Fibroblast of gingiva (primary cell): ENCODE measurements at regions not wholly inside any gene's neighbourhood (a gene's known extent, or its start where the extent isn't known, plus 50 kb on each side); places are given as distances from the start of the nearest gene placed in this dataset.
A peak's percentile ranks its signal among the peaks of the same experiment; 100 is the strongest.

Experiments
- DNase-seq: peaks from one replicate; pipeline ENCODE4 v3.0.0-alpha.2; 2011; ENCODE audit warnings: low read depth

- no peak for DNase-seq
Measured at GRCh38 chr13:92938486-92939020, 288.1 kb upstream of the GPC6 start.

DNA sequence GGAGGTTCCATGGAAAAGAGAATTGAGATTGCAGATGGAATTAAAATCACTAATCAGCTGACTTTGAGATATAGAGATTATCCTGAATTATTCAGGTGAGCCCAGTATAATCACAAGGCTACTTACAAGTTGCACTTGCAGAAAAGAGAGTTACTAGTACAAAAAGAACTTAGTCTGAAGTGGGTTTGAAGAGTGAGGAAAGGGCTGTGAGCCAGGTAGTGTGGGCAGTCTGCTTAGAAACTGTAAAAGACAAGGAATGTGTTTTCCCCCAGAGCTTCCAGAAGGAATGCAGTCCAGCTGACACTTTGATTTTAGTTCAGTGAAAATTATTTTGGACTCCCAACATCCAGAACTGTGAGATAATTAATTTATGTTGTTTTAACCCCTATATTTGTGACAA, 285.4 kb upstream of the GPC6 start:
- DNase-seq: no peak

- no peak for DNase-seq
Measured at GRCh38 chr13:92947770-92948434, 278.7 kb upstream of the GPC6 start.

- DNase-seq: no peak
Measured at GRCh38 chr13:92950771-92951170, 275.8 kb upstream of the GPC6 start.

DNA sequence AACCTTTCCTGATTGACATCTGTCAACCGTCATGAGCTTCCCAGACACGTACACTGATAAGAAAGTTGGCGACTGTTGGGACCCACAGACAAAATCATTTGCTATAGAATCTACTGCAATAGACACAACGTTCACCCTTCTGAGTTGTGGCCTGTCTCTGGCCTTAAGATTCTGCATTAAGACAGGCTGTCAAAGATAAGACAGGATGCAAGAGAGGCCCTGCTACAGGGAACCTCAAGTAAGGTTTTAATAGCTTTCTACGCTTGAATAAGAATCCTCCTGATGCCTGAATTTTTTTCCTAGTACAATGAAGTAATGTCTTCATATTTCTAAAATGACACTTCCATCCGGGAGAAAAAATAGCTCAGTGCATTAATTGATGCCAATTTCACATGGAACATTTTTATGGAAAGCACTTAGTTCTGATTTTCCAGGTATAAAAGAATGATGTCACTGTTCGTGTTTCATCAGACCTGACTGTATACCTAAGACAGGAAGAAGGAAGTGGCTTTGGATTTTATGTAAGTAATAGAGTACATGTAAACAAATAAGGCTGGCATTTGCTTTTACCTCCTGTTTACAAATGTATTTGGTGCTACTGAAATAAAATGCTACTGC, 275.2 kb upstream of the GPC6 start:
- DNase-seq: no peak

- DNase-seq: no peak
Measured at GRCh38 chr13:92952161-92952560, 274.4 kb upstream of the GPC6 start.

- DNase-seq: peak; percentile 38
Measured at GRCh38 chr13:92954746-92955145, 271.9 kb upstream of the GPC6 start.

GRCh38 chr13:92959790-92960189, 266.8 kb upstream of the GPC6 start:
- no peak for DNase-seq

DNA sequence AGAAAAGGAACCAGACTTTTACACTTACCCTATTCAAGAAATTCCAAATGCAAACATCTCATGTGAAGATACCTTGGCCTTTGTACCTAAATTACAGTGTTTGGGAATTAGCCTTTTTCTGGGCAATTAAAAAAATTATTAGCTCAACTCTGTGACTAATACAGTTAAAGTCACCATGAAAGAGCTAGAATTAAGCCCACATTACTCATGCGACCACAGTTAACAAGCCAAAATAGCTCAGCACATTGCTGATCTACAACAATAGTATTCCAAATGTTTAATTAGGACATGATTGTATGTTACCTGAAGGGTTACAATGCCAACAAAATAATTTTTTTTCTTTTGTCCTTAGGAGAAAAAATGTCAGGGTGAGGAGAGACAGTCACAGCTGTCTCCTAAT, 263.6 kb upstream of the GPC6 start:
- DNase-seq: no peak

GRCh38 chr13:92966341-92966740, 260.3 kb upstream of the GPC6 start:
- no peak for DNase-seq

- no peak for DNase-seq
Measured at GRCh38 chr13:92966900-92967299, 259.7 kb upstream of the GPC6 start.

DNA sequence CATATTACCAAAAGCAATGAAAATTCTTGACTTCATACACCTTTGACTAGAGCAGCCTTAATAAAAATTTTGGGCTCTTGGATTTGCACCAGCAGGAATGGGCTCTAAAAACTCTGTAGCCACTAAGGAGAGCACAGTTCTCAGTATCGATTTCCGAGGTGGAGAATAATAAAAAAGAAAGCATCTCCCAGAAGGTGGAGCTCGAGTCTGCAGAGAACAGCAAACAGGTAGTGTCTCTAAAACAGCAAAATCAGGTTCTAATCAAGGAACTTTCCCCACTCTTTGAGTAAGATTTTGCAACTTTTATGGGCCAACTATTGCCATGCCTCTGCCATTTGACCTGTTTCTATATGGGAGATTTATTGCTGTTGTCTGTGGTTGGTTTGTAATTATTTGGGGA, 258.7 kb upstream of the GPC6 start:
- DNase-seq: peak; percentile 2

DNA sequence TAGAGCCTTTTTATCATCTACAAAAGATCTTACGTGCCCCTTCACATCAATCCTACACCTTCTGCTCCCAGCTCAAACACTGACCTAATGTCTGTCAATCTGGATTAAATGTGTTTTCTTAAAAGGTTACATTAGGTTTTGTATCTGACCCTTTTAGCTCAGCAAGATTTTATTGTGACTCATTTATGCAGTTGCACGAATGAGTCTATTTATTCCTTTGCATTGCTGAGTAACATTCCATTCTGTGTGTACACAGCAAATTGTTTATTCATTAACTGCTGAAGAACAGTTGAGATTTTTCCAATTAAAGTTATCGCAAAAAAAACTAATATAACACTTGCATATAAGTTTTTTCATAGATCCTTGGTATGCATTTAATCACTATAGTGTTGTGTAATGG, 253.9 kb upstream of the GPC6 start:
- DNase-seq: no peak

- DNase-seq: no peak
Measured at GRCh38 chr13:92974905-92975429, 251.6 kb upstream of the GPC6 start.

- DNase-seq: no peak
Measured at GRCh38 chr13:92976657-92977056, 249.9 kb upstream of the GPC6 start.

GRCh38 chr13:92984151-92984550, 242.5 kb upstream of the GPC6 start:
- no peak for DNase-seq

DNA sequence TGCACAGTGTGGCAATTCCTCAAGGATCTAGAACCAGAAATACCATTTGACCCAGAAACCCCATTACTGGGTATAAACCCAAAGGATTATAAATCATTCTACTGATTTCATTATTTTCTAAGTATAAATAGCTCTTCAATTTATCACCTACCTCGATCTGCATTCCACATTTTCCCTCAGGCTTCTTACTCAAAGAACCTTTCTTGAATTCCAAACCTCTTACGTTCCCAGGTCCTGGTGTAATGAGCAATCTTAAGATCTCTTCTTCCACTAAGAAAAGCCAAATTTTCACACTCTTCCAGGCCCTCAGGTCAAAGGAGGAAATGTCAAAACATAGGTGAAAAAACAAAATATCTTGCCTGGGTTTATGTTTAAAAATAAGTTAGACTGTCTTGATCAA, 237.3 kb upstream of the GPC6 start:
- DNase-seq: no peak

DNA sequence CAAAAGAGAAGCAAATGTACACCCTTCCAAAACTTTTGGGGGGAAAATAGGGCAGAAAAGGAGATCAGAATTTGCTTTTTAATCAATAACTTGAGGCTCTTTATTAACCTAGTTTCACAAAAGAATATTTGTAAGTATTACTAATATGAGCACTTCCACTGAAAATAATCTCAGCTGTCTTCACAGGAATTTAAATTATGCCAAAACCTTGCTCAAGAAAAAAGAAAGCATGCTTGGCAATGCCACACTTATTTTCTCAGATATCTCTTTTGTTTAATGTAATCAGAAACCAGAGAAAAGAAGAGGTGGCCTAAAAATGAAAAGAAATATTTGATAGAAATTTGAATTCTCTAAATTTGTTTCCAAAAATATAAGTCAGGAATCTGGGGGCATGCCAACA, 234.9 kb upstream of the GPC6 start:
- peak; percentile 35 for DNase-seq

DNA sequence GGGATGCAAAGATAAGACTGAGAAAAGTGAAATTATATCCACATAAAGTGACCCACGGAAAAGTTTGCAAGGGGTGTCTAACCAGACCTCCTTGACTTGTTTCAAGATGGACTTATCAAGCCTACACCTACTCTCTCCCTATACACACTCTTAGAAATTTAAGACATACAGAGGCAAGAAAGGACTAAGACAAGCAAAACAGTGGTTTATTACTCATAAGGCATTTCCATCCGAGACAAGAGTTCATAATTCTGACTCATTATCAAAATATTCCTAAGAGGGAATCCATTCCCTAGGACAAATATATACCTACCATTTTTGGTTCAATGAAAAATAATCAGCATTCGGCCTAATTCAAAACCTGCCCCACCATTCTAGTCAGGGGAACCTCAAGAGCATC, 232.6 kb upstream of the GPC6 start:
- peak; percentile 7 for DNase-seq

- DNase-seq: peak; percentile 50
Measured at GRCh38 chr13:93001866-93002461, 224.6 kb upstream of the GPC6 start.

- DNase-seq: no peak
Measured at GRCh38 chr13:93003531-93003930, 223.1 kb upstream of the GPC6 start.

DNA sequence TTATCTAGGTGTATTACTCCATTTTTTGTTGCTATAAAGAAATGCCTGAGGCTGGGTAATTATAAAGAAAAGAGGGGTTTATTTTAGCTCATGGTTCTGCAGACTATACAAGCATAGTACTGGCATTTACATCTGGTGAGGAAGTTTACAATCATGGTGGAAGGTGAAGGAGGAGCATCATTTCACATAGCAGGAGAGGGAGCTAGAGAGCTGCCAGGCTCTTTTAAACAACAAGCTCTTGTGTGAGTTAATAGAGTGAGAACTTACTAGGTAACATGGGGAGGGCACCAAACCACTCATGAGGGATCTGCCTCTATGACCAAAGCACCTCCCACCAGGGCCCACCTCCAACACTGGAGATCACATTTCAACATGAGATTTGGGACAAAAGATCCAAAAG, 221.7 kb upstream of the GPC6 start:
- DNase-seq: no peak

GRCh38 chr13:93007928-93008327, 218.7 kb upstream of the GPC6 start:
- DNase-seq: no peak
